ENCODE measurements at regions not wholly inside any gene's neighbourhood (a gene's known extent, or its start where the extent isn't known, plus 50 kb on each side); places are given as distances from the start of the nearest gene placed in this dataset.

- no peaks in the 10 kb centered on the region for H3K9me2 ChIP-seq (ENCODE audit: insufficient read depth)
These were observed 80.2 kb downstream of the CMPK2 start for GRCh38 chr2:6785493-6785892.

GRCh38 chr2:6787376-6787775, 78.3 kb downstream of the CMPK2 start:
- Histone ChIP-seq H3K79me2 (ENCODE audit: insufficient read depth, low read length) (no peaks in the 10 kb centered on the region), H3K9ac (ENCODE audit: low read length) (no peak overlapping the region), H3K9me2 (ENCODE audit: insufficient read depth) (no peaks in the 10 kb centered on the region), H3K36me3 (ENCODE audit: control insufficient read depth in 1 of 2, insufficient read depth in 2 of 2, low read length in 2 of 2) (no peaks in the 10 kb centered on the region), H3K4me1 (ENCODE audit: control insufficient read depth in 1 of 2, insufficient read depth in 2 of 2, low read length in 2 of 2) (no peaks in the 10 kb centered on the region), H3K27me3 (ENCODE audit: insufficient read depth, low read length) (0 out of 2 replicates have a peak, but pooled peaks cover 3% of the 10 kb centered on the region), H3K27ac (ENCODE audit: low read depth, low read length) (no peak overlapping the region), H3K9me3 (ENCODE audit: control insufficient read depth in 1 of 2, insufficient read depth in 1 of 2, low read depth in 1 of 2, low read length in 2 of 2) (no peaks in the 10 kb centered on the region), H4K20me1 (ENCODE audit: insufficient read depth) (no peaks in the 10 kb centered on the region), H2AFZ (ENCODE audit: low read depth, low read length, poor library complexity, severe bottlenecking) (no peak overlapping the region), H3K4me3 (replicated peaks in 1 of 2; ENCODE audit: low read depth in 1 of 2, low read length in 2 of 2) (no peak overlapping the region), H3K4me2 (ENCODE audit: low read length) (no peak overlapping the region)
- ChIA-PET POLR2A (no interaction called here), RAD21 (ENCODE audit: low non-redundant PET in 1 of 2, low total read pairs in 2 of 2, uncharacterized antibody in 2 of 2, unreplicated experiment in 2 of 2) (no interaction called here), CTCF (no interaction called here)
- TF ChIP-seq FOSL1 (IDR thresholded peaks at IDR 0.05; ENCODE audit: low read depth) = no peak
- no peak for TF ChIP-seq ZBTB33 (IDR thresholded peaks at IDR 0.05; ENCODE audit: extremely low read depth, insufficient replicate concordance, low read length)
- TF ChIP-seq TCF7L2 (IDR thresholded peaks at IDR 0.05; ENCODE audit: borderline replicate concordance, extremely low read depth, insufficient read depth, insufficient read length) = no peak
- no peak for TF ChIP-seq ELF1 (IDR thresholded peaks at IDR 0.05; ENCODE audit: borderline replicate concordance, low read depth)
- no peak for TF ChIP-seq CTCF (IDR thresholded peaks at IDR 0.05 in 2 of 3, conservative IDR thresholded peaks at IDR 0.05 in 1 of 3; ENCODE audit: borderline replicate concordance in 1 of 3, insufficient read depth in 1 of 3, low read depth in 2 of 3, low read length in 2 of 3)
- no peak for TF ChIP-seq MAX (IDR thresholded peaks at IDR 0.05)
- TF ChIP-seq EZH2 (IDR thresholded peaks at IDR 0.05) = no peak
- no peak for TF ChIP-seq SP1 (IDR thresholded peaks at IDR 0.05; ENCODE audit: low read depth)
- no peak for TF ChIP-seq CBX3 (IDR thresholded peaks at IDR 0.05; ENCODE audit: low read depth)
- no peak for TF ChIP-seq ZNF274 (IDR thresholded peaks at IDR 0.05; ENCODE audit: low read depth, low read length)
- no peak for TF ChIP-seq EZH2phosphoT487 (IDR thresholded peaks at IDR 0.05; ENCODE audit: borderline replicate concordance)
- TF ChIP-seq POLR2A (IDR thresholded peaks at IDR 0.05; ENCODE audit: borderline replicate concordance, extremely low read depth, insufficient read depth, insufficient read length) = no peak
- intact Hi-C loops (cut with micrococcal nuclease) = no loop called here
- no TSS peak for BruUV-seq (replicated peaks)
- DNase-seq (ENCODE audit: low read depth, low spot score) (no peak), ATAC-seq (no peak)

More at GRCh38 chr2:6785493-6785892, 80.2 kb downstream of the CMPK2 start:
- Histone ChIP-seq H3K4me1 (ENCODE audit: control insufficient read depth in 1 of 2, insufficient read depth in 2 of 2, low read length in 2 of 2) (no peaks in the 10 kb centered on the region), H4K20me1 (ENCODE audit: insufficient read depth) (no peaks in the 10 kb centered on the region), H3K79me2 (ENCODE audit: insufficient read depth, low read length) (no peaks in the 10 kb centered on the region), H3K36me3 (ENCODE audit: control insufficient read depth in 1 of 2, insufficient read depth in 2 of 2, low read length in 2 of 2) (no peaks in the 10 kb centered on the region), H3K9ac (ENCODE audit: low read length) (no peak overlapping the region), H3K4me3 (replicated peaks in 1 of 2; ENCODE audit: low read depth in 1 of 2, low read length in 2 of 2) (no peak overlapping the region), H3K27ac (ENCODE audit: low read depth, low read length) (no peak overlapping the region), H3K9me3 (ENCODE audit: control insufficient read depth in 1 of 2, insufficient read depth in 1 of 2, low read depth in 1 of 2, low read length in 2 of 2) (no peaks in the 10 kb centered on the region), H3K4me2 (ENCODE audit: low read length) (no peak overlapping the region), H3K27me3 (ENCODE audit: insufficient read depth, low read length) (0 out of 2 replicates have a peak, but pooled peaks cover under 1% of the 10 kb centered on the region), H2AFZ (ENCODE audit: low read depth, low read length, poor library complexity, severe bottlenecking) (no peak overlapping the region)
- ATAC-seq (no peak), DNase-seq (ENCODE audit: low read depth, low spot score) (no peak)
- intact Hi-C loops (cut with micrococcal nuclease) = no loop called here
- TF ChIP-seq RAD21 (IDR thresholded peaks at IDR 0.05; ENCODE audit: low read depth) = no peak
- RAD21 ChIA-PET (ENCODE audit: low non-redundant PET in 1 of 2, low total read pairs in 2 of 2, uncharacterized antibody in 2 of 2, unreplicated experiment in 2 of 2) = no interaction called here
- CTCF ChIA-PET = no interaction called here
- no TSS peak for BruUV-seq (replicated peaks)
- POLR2A ChIA-PET = no interaction called here

All from HCT116 (cell line).